GM21390 (cell line): ENCODE measurements at regions not wholly inside any gene's neighbourhood (a gene's known extent, or its start where the extent isn't known, plus 50 kb on each side); places are given as distances from the start of the nearest gene placed in this dataset.

Source experiments
- ATAC-seq: cut with Tn5 transposase; IDR thresholded peaks from one replicate; pipeline ENCODE4 v1.9.1; 2021; ENCODE audit not compliant: unreplicated experiment

- ATAC-seq: no peak
Observed at GRCh38 chr6:76448109-76448508, 375.6 kb upstream of the IMPG1 start.

- ATAC-seq: no peak
Observed at GRCh38 chr6:76441875-76442274, 369.4 kb upstream of the IMPG1 start.

GRCh38 chr6:76439811-76440210 is 367.3 kb upstream of the IMPG1 start:
- ATAC-seq: no peak

GRCh38 chr6:76438768-76439167 is 366.3 kb upstream of the IMPG1 start:
- no peak for ATAC-seq

- ATAC-seq: no peak
Observed at GRCh38 chr6:76435174-76435573, 362.7 kb upstream of the IMPG1 start.

- no peak for ATAC-seq
Observed at GRCh38 chr6:76422511-76423213, 350.2 kb upstream of the IMPG1 start.

- ATAC-seq: peak; percentile 51
Observed at GRCh38 chr6:76420094-76420493, 347.6 kb upstream of the IMPG1 start.

- no peak for ATAC-seq
Observed at GRCh38 chr6:76418560-76419223, 346.2 kb upstream of the IMPG1 start.

- ATAC-seq: no peak
Observed at GRCh38 chr6:76416821-76417605, 344.6 kb upstream of the IMPG1 start.

GRCh38 chr6:76403064-76403463 is 330.6 kb upstream of the IMPG1 start:
- no peak for ATAC-seq

GRCh38 chr6:76397966-76398365 is 325.5 kb upstream of the IMPG1 start:
- no peak for ATAC-seq

GRCh38 chr6:76382201-76382600 is 309.7 kb upstream of the IMPG1 start:
- no peak for ATAC-seq

GRCh38 chr6:76381612-76382011 is 309.1 kb upstream of the IMPG1 start:
- ATAC-seq: no peak

- no peak for ATAC-seq
Observed at GRCh38 chr6:76351275-76351674, 278.8 kb upstream of the IMPG1 start.

- ATAC-seq: no peak
Observed at GRCh38 chr6:76347539-76347938, 275.1 kb upstream of the IMPG1 start.

GRCh38 chr6:76342611-76343160 is 270.2 kb upstream of the IMPG1 start:
- ATAC-seq: no peak

- no peak for ATAC-seq
Observed at GRCh38 chr6:76330031-76330430, 257.6 kb upstream of the IMPG1 start.

GRCh38 chr6:76326871-76327270 is 254.4 kb upstream of the IMPG1 start:
- no peak for ATAC-seq
